ENCODE measurements at regions not wholly inside any gene's neighbourhood (a gene's known extent, or its start where the extent isn't known, plus 50 kb on each side); places are given as distances from the start of the nearest gene placed in this dataset.

DNA sequence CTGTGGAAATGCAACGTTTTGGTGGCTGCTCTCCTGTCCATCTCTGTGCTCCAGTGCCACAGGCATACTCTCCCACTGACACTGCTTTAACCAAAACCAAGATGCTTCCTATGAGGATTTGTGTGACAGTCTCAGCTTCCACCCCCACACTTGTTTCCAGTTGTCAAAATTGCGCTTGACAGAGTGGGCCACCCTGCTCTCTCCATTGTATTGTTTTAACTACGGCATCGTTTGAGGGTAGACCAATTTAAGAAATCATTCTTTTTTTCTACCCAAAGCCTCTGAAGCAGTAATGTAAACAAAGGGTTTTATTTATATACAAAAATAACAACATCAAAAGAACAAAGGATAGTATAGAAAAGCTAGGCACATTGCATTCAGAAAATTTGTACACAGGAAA lies 178.0 kb downstream of the INHBA start:
- Histone ChIP-seq H4K20me1 (ENCODE audit: insufficient read depth, poor library complexity, severe bottlenecking) (no peaks in the 10 kb centered on the region), H3K4me1 (ENCODE audit: insufficient read depth) (no peaks in the 10 kb centered on the region), H3K9me3 (ENCODE audit: low read depth) (no peaks in the 10 kb centered on the region), H2AFZ (no peak overlapping the region), H3K4me3 (no peak overlapping the region), H3K36me3 (replicated peaks; ENCODE audit: insufficient read depth, low read depth) (no peaks in the 10 kb centered on the region), H3K27ac (no peak overlapping the region), H3K79me2 (no peaks in the 10 kb centered on the region), H3K9me2 (replicated peaks; ENCODE audit: insufficient read depth) (no peaks in the 10 kb centered on the region), H3K27me3 (no peaks in the 10 kb centered on the region), H3K4me2 (no peak overlapping the region)
- 47% methylated on average over 4 of the region's 4 CpGs for WGBS (ENCODE audit: low lambda C conversion rate, missing lambda C conversion rate)
- no peak for DNase-seq (ENCODE audit: low spot score)
- no peak for TF ChIP-seq EZH2 (IDR thresholded peaks at IDR 0.05; ENCODE audit: borderline replicate concordance)
- no peak for TF ChIP-seq EZH2phosphoT487 (IDR thresholded peaks at IDR 0.05; ENCODE audit: low read depth, severe bottlenecking, unreplicated experiment)
- no peak for TF ChIP-seq CTCF (IDR thresholded peaks at IDR 0.05; ENCODE audit: poor library complexity)

- no peaks in the 10 kb centered on the region for H3K9me2 ChIP-seq (replicated peaks; ENCODE audit: insufficient read depth)
- no peak overlapping the region for H2AFZ ChIP-seq
- H4K20me1 ChIP-seq (ENCODE audit: insufficient read depth, poor library complexity, severe bottlenecking) = no peaks in the 10 kb centered on the region
- H3K36me3 ChIP-seq (replicated peaks; ENCODE audit: insufficient read depth, low read depth) = no peaks in the 10 kb centered on the region
- TF ChIP-seq CTCF (IDR thresholded peaks at IDR 0.05; ENCODE audit: poor library complexity) (no peak), EZH2 (IDR thresholded peaks at IDR 0.05; ENCODE audit: borderline replicate concordance) (no peak), EZH2phosphoT487 (IDR thresholded peaks at IDR 0.05; ENCODE audit: low read depth, severe bottlenecking, unreplicated experiment) (no peak)
- H3K4me1 ChIP-seq (ENCODE audit: insufficient read depth) = no peaks in the 10 kb centered on the region
- DNase-seq (ENCODE audit: low spot score) = no peak
- no peaks in the 10 kb centered on the region for H3K9me3 ChIP-seq (ENCODE audit: low read depth)
- no peak overlapping the region for H3K4me3 ChIP-seq
- no peak overlapping the region for H3K27ac ChIP-seq
- no peaks in the 10 kb centered on the region for H3K27me3 ChIP-seq
- no peaks in the 10 kb centered on the region for H3K79me2 ChIP-seq
- WGBS (ENCODE audit: low lambda C conversion rate, missing lambda C conversion rate) = 91% methylated on average over 7 of the region's 7 CpGs
- H3K4me2 ChIP-seq = no peak overlapping the region
These were observed 182.4 kb downstream of the INHBA start for GRCh38 chr7:41520445-41520844.

DNA sequence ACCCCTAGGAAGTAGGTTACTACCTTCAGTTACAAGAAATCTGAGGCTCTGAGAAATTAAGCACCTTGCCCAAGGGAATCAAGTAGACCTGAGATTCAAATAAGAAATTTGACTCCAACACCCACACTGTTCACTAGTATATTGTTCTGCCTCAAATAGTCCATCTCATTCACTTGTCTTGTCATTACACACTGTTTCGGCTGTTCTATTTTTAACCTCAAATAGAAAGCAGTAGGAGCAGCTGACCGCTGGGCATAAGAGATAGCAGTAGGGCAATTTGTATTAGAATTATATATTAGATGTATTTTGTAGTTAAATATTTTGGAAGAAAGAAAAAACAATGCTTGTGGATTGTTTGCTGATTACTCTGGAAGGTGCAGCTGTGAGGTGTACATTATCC lies 185.1 kb downstream of the INHBA start:
- Histone ChIP-seq H3K4me1 (ENCODE audit: insufficient read depth) (no peaks in the 10 kb centered on the region), H4K20me1 (ENCODE audit: insufficient read depth, poor library complexity, severe bottlenecking) (no peaks in the 10 kb centered on the region), H3K79me2 (no peaks in the 10 kb centered on the region), H2AFZ (no peak overlapping the region), H3K4me2 (no peak overlapping the region), H3K4me3 (no peak overlapping the region), H3K9me2 (replicated peaks; ENCODE audit: insufficient read depth) (no peaks in the 10 kb centered on the region), H3K27me3 (no peaks in the 10 kb centered on the region), H3K27ac (no peak overlapping the region), H3K9me3 (ENCODE audit: low read depth) (no peaks in the 10 kb centered on the region), H3K36me3 (replicated peaks; ENCODE audit: insufficient read depth, low read depth) (no peaks in the 10 kb centered on the region)
- TF ChIP-seq CTCF (IDR thresholded peaks at IDR 0.05; ENCODE audit: poor library complexity) = no peak
- TF ChIP-seq EZH2phosphoT487 (IDR thresholded peaks at IDR 0.05; ENCODE audit: low read depth, severe bottlenecking, unreplicated experiment) = no peak
- DNase-seq (ENCODE audit: low spot score) = no peak
- 95% methylated on average over 2 of the region's 2 CpGs for WGBS (ENCODE audit: low lambda C conversion rate, missing lambda C conversion rate)

GRCh38 chr7:41508755-41509154 lies 194.1 kb downstream of the INHBA start:
- Histone ChIP-seq H3K79me2 (no peaks in the 10 kb centered on the region), H3K4me1 (ENCODE audit: insufficient read depth) (no peaks in the 10 kb centered on the region), H3K4me3 (no peak overlapping the region), H4K20me1 (ENCODE audit: insufficient read depth, poor library complexity, severe bottlenecking) (no peaks in the 10 kb centered on the region), H3K27me3 (no peaks in the 10 kb centered on the region), H3K4me2 (no peak overlapping the region), H2AFZ (no peak overlapping the region), H3K27ac (peak overlapping the region; percentile 5), H3K9me2 (replicated peaks; ENCODE audit: insufficient read depth) (no peaks in the 10 kb centered on the region), H3K36me3 (replicated peaks; ENCODE audit: insufficient read depth, low read depth) (no peaks in the 10 kb centered on the region), H3K9me3 (ENCODE audit: low read depth) (no peaks in the 10 kb centered on the region)
- TF ChIP-seq EZH2phosphoT487 (IDR thresholded peaks at IDR 0.05; ENCODE audit: low read depth, severe bottlenecking, unreplicated experiment) = no peak
- TF ChIP-seq EZH2 (IDR thresholded peaks at IDR 0.05; ENCODE audit: borderline replicate concordance) = no peak
- TF ChIP-seq CTCF (IDR thresholded peaks at IDR 0.05; ENCODE audit: poor library complexity) = no peak
- WGBS (ENCODE audit: low lambda C conversion rate, missing lambda C conversion rate) = 29% methylated on average over 4 of the region's 4 CpGs
- peak; percentile 52 for DNase-seq (ENCODE audit: low spot score)
